ENCODE measurements at regions not wholly inside any gene's neighbourhood (a gene's known extent, or its start where the extent isn't known, plus 50 kb on each side); places are given as distances from the start of the nearest gene placed in this dataset.
A peak's percentile ranks its signal among the peaks of the same experiment; 100 is the strongest.

- FAIRE-seq (peak; percentile 83), DNase-seq (ENCODE audit: low read depth, low spot score) (peak; percentile 1)
- Histone ChIP-seq H3K27me3 (ENCODE audit: control insufficient read depth, extremely low read depth, insufficient read depth, low read length) (no peaks in the 10 kb centered on the region), H3K4me1 (ENCODE audit: control insufficient read depth, extremely low read depth, insufficient read depth, low read length) (no peaks in the 10 kb centered on the region), H3K4me3 (ENCODE audit: control insufficient read depth in 2 of 3, extremely low read depth in 1 of 3, insufficient read depth in 2 of 3, low read depth in 1 of 3, low read length in 3 of 3) (no peak overlapping the region), H3K36me3 (ENCODE audit: control insufficient read depth in 2 of 2, extremely low read depth in 1 of 2, insufficient read depth in 2 of 2, low read length in 2 of 2) (no peaks in the 10 kb centered on the region), H3K4me2 (ENCODE audit: control insufficient read depth, extremely low read depth, insufficient read depth, low read depth, low read length) (no peak overlapping the region), H2AFZ (ENCODE audit: control insufficient read depth, low read length) (no peak overlapping the region), H3K79me2 (ENCODE audit: control insufficient read depth, insufficient read depth, low read length) (no peaks in the 10 kb centered on the region), H3K9me3 (ENCODE audit: control insufficient read depth, low read depth, low read length) (no peaks in the 10 kb centered on the region), H4K20me1 (ENCODE audit: control insufficient read depth, extremely low read depth, insufficient read depth, low read length) (no peaks in the 10 kb centered on the region), H3K9me1 (ENCODE audit: control insufficient read depth, extremely low read depth, insufficient read depth, low read length) (no peaks in the 10 kb centered on the region), H3K9ac (ENCODE audit: control insufficient read depth, extremely low read depth, insufficient read depth, low read length) (no peak overlapping the region), H3K27ac (ENCODE audit: control insufficient read depth, insufficient read depth, low read length) (no peak overlapping the region)
- TF ChIP-seq, protein P1, sequence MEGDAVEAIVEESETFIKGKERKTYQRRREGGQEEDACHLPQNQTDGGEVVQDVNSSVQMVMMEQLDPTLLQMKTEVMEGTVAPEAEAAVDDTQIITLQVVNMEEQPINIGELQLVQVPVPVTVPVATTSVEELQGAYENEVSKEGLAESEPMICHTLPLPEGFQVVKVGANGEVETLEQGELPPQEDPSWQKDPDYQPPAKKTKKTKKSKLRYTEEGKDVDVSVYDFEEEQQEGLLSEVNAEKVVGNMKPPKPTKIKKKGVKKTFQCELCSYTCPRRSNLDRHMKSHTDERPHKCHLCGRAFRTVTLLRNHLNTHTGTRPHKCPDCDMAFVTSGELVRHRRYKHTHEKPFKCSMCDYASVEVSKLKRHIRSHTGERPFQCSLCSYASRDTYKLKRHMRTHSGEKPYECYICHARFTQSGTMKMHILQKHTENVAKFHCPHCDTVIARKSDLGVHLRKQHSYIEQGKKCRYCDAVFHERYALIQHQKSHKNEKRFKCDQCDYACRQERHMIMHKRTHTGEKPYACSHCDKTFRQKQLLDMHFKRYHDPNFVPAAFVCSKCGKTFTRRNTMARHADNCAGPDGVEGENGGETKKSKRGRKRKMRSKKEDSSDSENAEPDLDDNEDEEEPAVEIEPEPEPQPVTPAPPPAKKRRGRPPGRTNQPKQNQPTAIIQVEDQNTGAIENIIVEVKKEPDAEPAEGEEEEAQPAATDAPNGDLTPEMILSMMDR (optimal IDR thresholded peaks at IDR 0.05 in 1 of 3, IDR thresholded peaks at IDR 0.05 in 1 of 3, conservative IDR thresholded peaks at IDR 0.05 in 1 of 3; ENCODE audit: extremely low read depth in 1 of 3, insufficient read depth in 2 of 3, low read length in 3 of 3): peak; percentile 78 to 94 (median 82)
- TF ChIP-seq EZH2 (IDR thresholded peaks at IDR 0.05; ENCODE audit: low read length): no peak
- dilution Hi-C loops (cut with MboI; ENCODE audit: extremely low pct_ligation_motif_present, low sequenced_read_pairs): no loop called here
Observed at GRCh38 chr4:131644619-131645018, 1504.5 kb upstream of the PCDH10 start.

GRCh38 chr4:131649227-131649626 is 1499.9 kb upstream of the PCDH10 start:
- FAIRE-seq: no peak
- H4K20me1 ChIP-seq (ENCODE audit: control insufficient read depth, extremely low read depth, insufficient read depth, low read length): no peaks in the 10 kb centered on the region
- no peaks in the 10 kb centered on the region for H3K27me3 ChIP-seq (ENCODE audit: control insufficient read depth, extremely low read depth, insufficient read depth, low read length)
- DNase-seq (ENCODE audit: low read depth, low spot score): no peak
- H3K9me3 ChIP-seq (ENCODE audit: control insufficient read depth, low read depth, low read length): no peaks in the 10 kb centered on the region
- no peak overlapping the region for H3K4me2 ChIP-seq (ENCODE audit: control insufficient read depth, extremely low read depth, insufficient read depth, low read depth, low read length)
- H3K27ac ChIP-seq (ENCODE audit: control insufficient read depth, insufficient read depth, low read length): no peak overlapping the region
- no peaks in the 10 kb centered on the region for H3K36me3 ChIP-seq (ENCODE audit: control insufficient read depth in 2 of 2, extremely low read depth in 1 of 2, insufficient read depth in 2 of 2, low read length in 2 of 2)
- no peak overlapping the region for H2AFZ ChIP-seq (ENCODE audit: control insufficient read depth, low read length)
- no peaks in the 10 kb centered on the region for H3K79me2 ChIP-seq (ENCODE audit: control insufficient read depth, insufficient read depth, low read length)
- no peaks in the 10 kb centered on the region for H3K4me1 ChIP-seq (ENCODE audit: control insufficient read depth, extremely low read depth, insufficient read depth, low read length)
- dilution Hi-C loops (cut with MboI; ENCODE audit: extremely low pct_ligation_motif_present, low sequenced_read_pairs): no loop called here
- TF ChIP-seq EZH2 (IDR thresholded peaks at IDR 0.05; ENCODE audit: low read length): no peak
- TF ChIP-seq, protein P1 (optimal IDR thresholded peaks at IDR 0.05 in 1 of 3, IDR thresholded peaks at IDR 0.05 in 1 of 3, conservative IDR thresholded peaks at IDR 0.05 in 1 of 3; ENCODE audit: extremely low read depth in 1 of 3, insufficient read depth in 2 of 3, low read length in 3 of 3): no peak
- no peak overlapping the region for H3K4me3 ChIP-seq (ENCODE audit: control insufficient read depth in 2 of 3, extremely low read depth in 1 of 3, insufficient read depth in 2 of 3, low read depth in 1 of 3, low read length in 3 of 3)
- H3K9me1 ChIP-seq (ENCODE audit: control insufficient read depth, extremely low read depth, insufficient read depth, low read length): no peaks in the 10 kb centered on the region
- no peak overlapping the region for H3K9ac ChIP-seq (ENCODE audit: control insufficient read depth, extremely low read depth, insufficient read depth, low read length)
